AG04450 (cell line): ENCODE measurements at regions not wholly inside any gene's neighbourhood (a gene's known extent, or its start where the extent isn't known, plus 50 kb on each side); places are given as distances from the start of the nearest gene placed in this dataset.

Experiments used
- CTCF ChIA-PET: fragments of 300-600, 350-600 bp; formaldehyde crosslinking; extraction: SDS; loops from one replicate; lab custom pipeline; 2022; ENCODE audit warnings: antibody characterized with exemption, inconsistent platforms; lab: Charles Lee
- POLR2A ChIA-PET: fragments of 350-600 bp; formaldehyde crosslinking; extraction: SDS; loops from one replicate; lab custom pipeline; 2021; ENCODE audit warnings: antibody characterized with exemption, inconsistent platforms; lab: Yijun Ruan, JAX
- DNase-seq: peaks from one replicate; pipeline ENCODE4 v3.0.0-alpha.2; 2011; ENCODE audit warnings: low read depth, low spot score
- H3K27ac ChIP-seq: one replicate; pipeline ENCODE4 v1.5.1; 2012; ENCODE audit warnings: low read depth, low read length, control low read depth
- H3K27me3 ChIP-seq: one replicate; pipeline ENCODE4 v1.6.0; 2012; ENCODE audit warnings: low read length; ENCODE audit not compliant: control insufficient read depth, insufficient read depth
- H3K4me3 ChIP-seq: 2 replicates; pipeline ENCODE4 v1.5.1; 2011; ENCODE audit warnings: mild to moderate bottlenecking, low read depth, low read length, control low read depth
- H3K9me3 ChIP-seq: 2 replicates; pipeline ENCODE4 v1.5.1; 2012; ENCODE audit warnings: low read length; ENCODE audit not compliant: control insufficient read depth, insufficient read depth
- CTCF ChIP-seq: IDR thresholded peaks from 2 replicates; pipeline ENCODE4 v1.5.1; 2011; ENCODE audit warnings: low read depth, low read length, control low read depth, inconsistent platforms

GRCh38 chr2:237228281-237228625, 142.6 kb downstream of the COPS8 start:
- DNase-seq = no peak

GRCh38 chr2:237229905-237230304, 144.2 kb downstream of the COPS8 start:
- no peak for DNase-seq
- ChIA-PET CTCF (no interaction called here), POLR2A (no interaction called here)
- Histone ChIP-seq H3K27ac (no peak overlapping the region), H3K9me3 (no peaks in the 10 kb centered on the region), H3K27me3 (no peaks in the 10 kb centered on the region), H3K4me3 (no peak overlapping the region)
- TF ChIP-seq CTCF = no peak

More at GRCh38 chr2:237228281-237228625, 142.6 kb downstream of the COPS8 start:
- Histone ChIP-seq H3K9me3 (no peaks in the 10 kb centered on the region), H3K27me3 (no peaks in the 10 kb centered on the region), H3K27ac (peak overlapping the region; percentile 96), H3K4me3 (no peak overlapping the region)
- ChIA-PET CTCF (interaction anchor here (1.1 kb wide), 1 partner anchor 142 kb away, joined by 3 read pairs; the partner anchor contains the start of gene COPS8), POLR2A (interaction anchor here (0.7 to 1.5 kb wide), 10 partner anchors 26 to 183 kb away, joined by 3 to 10 read pairs (median 5); no protein-coding TSS in a partner anchor)
- no peak for TF ChIP-seq CTCF

GRCh38 chr2:237230355-237230754, 144.7 kb downstream of the COPS8 start:
- no peak for TF ChIP-seq CTCF
- Histone ChIP-seq H3K9me3 (no peaks in the 10 kb centered on the region), H3K27me3 (no peaks in the 10 kb centered on the region), H3K4me3 (no peak overlapping the region), H3K27ac (no peak overlapping the region)
- POLR2A ChIA-PET = no interaction called here
- CTCF ChIA-PET = no interaction called here
- no peak for DNase-seq

GRCh38 chr2:237231593-237231992, 145.9 kb downstream of the COPS8 start:
- H3K4me3 ChIP-seq = no peak overlapping the region
- no peaks in the 10 kb centered on the region for H3K9me3 ChIP-seq
- ChIA-PET CTCF (interaction anchor here (0.7 kb wide), 1 partner anchor 110 kb away, joined by 3 read pairs; no protein-coding TSS in a partner anchor), POLR2A (no interaction called here)
- no peak for TF ChIP-seq CTCF
- H3K27ac ChIP-seq = no peak overlapping the region
- no peak for DNase-seq
- H3K27me3 ChIP-seq = no peaks in the 10 kb centered on the region

GRCh38 chr2:237232166-237232565, 146.5 kb downstream of the COPS8 start:
- H3K9me3 ChIP-seq = no peaks in the 10 kb centered on the region
- H3K4me3 ChIP-seq = no peak overlapping the region
- CTCF ChIA-PET = no interaction called here
- POLR2A ChIA-PET = no interaction called here
- no peak for DNase-seq
- no peak overlapping the region for H3K27ac ChIP-seq
- TF ChIP-seq CTCF = no peak
- no peaks in the 10 kb centered on the region for H3K27me3 ChIP-seq
